Naive thymus-derived CD8-positive, alpha-beta T cell (primary cell): ENCODE measurements at regions not wholly inside any gene's neighbourhood (a gene's known extent, or its start where the extent isn't known, plus 50 kb on each side); places are given as distances from the start of the nearest gene placed in this dataset.
"Not testable (repeated sequence)": the region's sequence is repeated elsewhere in the genome, so short reads cannot be mapped to it uniquely, and the experiment has no call there.

Source experiments
- ATAC-seq, 2 donors: fragments of 150-1000 bp; cut with Tn5 transposase in 1 of 2; sonication (Bioruptor Pico), chemical (Tn5 transposase) in 1 of 2; 1 replicate in 1 of 2; 2 replicates in 1 of 2; pipeline ENCODE4 v1.10.0; 2021; ENCODE audit warnings: mild to moderate bottlenecking in 2 of 2, moderate library complexity in 2 of 2
- POLR2A ChIA-PET: fragments of 350-600 bp; sonication (Branson Sonifier 250); formaldehyde crosslinking; loops from one replicate; lab custom pipeline; 2021; ENCODE audit warnings: antibody characterized with exemption; lab: Charles Lee
- DNase-seq, 10 donors: peaks; one replicate each; pipeline versions ENCODE4 v3.0.0 to v3.0.0-alpha.2; 2020 to 2022
- H3K27ac Mint-ChIP-seq, 10 donors: one replicate each; pipeline ENCODE4 v1.8.0; 2020 to 2022; ENCODE audit warnings: mild to moderate bottlenecking in 10 of 10, mixed read lengths in 10 of 10, moderate library complexity in 4 of 10, inconsistent platforms in 1 of 10
- H3K27me3 Mint-ChIP-seq, 5 donors: one replicate each; pipeline ENCODE4 v1.8.0; 2021 to 2022; ENCODE audit warnings: mixed read lengths in 5 of 5
- H3K36me3 Mint-ChIP-seq, 3 donors: one replicate each; pipeline ENCODE4 v1.8.0; 2020 to 2022; ENCODE audit warnings: mixed read lengths in 3 of 3, mild to moderate bottlenecking in 2 of 3, inconsistent platforms in 1 of 3
- H3K4me1 Mint-ChIP-seq, 4 donors: one replicate each; pipeline ENCODE4 v1.8.0; 2021 to 2022; ENCODE audit warnings: mixed read lengths in 4 of 4
- H3K4me3 Mint-ChIP-seq, 10 donors: one replicate each; pipeline ENCODE4 v1.8.0; 2020 to 2022; ENCODE audit warnings: mild to moderate bottlenecking in 10 of 10, mixed read lengths in 10 of 10, moderate library complexity in 6 of 10, inconsistent platforms in 1 of 10
- H3K9me3 Mint-ChIP-seq, 9 donors: one replicate each; pipeline ENCODE4 v1.8.0; 2020 to 2022; ENCODE audit warnings: mixed read lengths in 9 of 9, mild to moderate bottlenecking in 3 of 9, inconsistent platforms in 1 of 9, moderate library complexity in 1 of 9

- H3K36me3 Mint-ChIP-seq, H3K9me3 Mint-ChIP-seq, H3K4me1 Mint-ChIP-seq, POLR2A ChIA-PET, ATAC-seq, H3K27me3 Mint-ChIP-seq, DNase-seq, H3K4me3 Mint-ChIP-seq, H3K27ac Mint-ChIP-seq: not testable (repeated sequence)
Observed at GRCh38 chr15:32249207-32249606, 153.9 kb downstream of the GOLGA8K start.

GRCh38 chr15:32243727-32244126 lies 159.4 kb downstream of the GOLGA8K start:
- H3K36me3 Mint-ChIP-seq, H3K9me3 Mint-ChIP-seq, POLR2A ChIA-PET, H3K27ac Mint-ChIP-seq, H3K27me3 Mint-ChIP-seq, H3K4me1 Mint-ChIP-seq, DNase-seq, ATAC-seq, H3K4me3 Mint-ChIP-seq: not testable (repeated sequence)

GRCh38 chr15:32242780-32243528 lies 160.1 kb downstream of the GOLGA8K start:
- DNase-seq, H3K4me1 Mint-ChIP-seq, POLR2A ChIA-PET, H3K36me3 Mint-ChIP-seq, H3K9me3 Mint-ChIP-seq, ATAC-seq, H3K27me3 Mint-ChIP-seq, H3K4me3 Mint-ChIP-seq, H3K27ac Mint-ChIP-seq: not testable (repeated sequence)

- H3K27me3 Mint-ChIP-seq, H3K27ac Mint-ChIP-seq, H3K9me3 Mint-ChIP-seq, DNase-seq, ATAC-seq, H3K36me3 Mint-ChIP-seq, POLR2A ChIA-PET, H3K4me3 Mint-ChIP-seq, H3K4me1 Mint-ChIP-seq: not testable (repeated sequence)
Observed at GRCh38 chr15:32227410-32228114, 175.5 kb downstream of the GOLGA8K start.

- Mint-ChIP-seq H3K4me3 (no peak overlapping the region), H3K4me1 (no peaks in the 10 kb centered on the region), H3K27me3 (peaks cover 0 to 10% (median 5%) of the 10 kb centered on the region in 5 donors), H3K36me3 (peaks cover 0 to 31% (median 9%) of the 10 kb centered on the region in 3 donors), H3K9me3 (peaks cover 5 to 45% (median 27%) of the 10 kb centered on the region in 9 donors), H3K27ac (no peak overlapping the region)
- ATAC-seq, result no peak
- POLR2A ChIA-PET, result no interaction called here
- no peak for DNase-seq
Observed at GRCh38 chr15:32222716-32223115, 180.4 kb downstream of the GOLGA8K start.
